RPMI8226 (cell line): ENCODE measurements at regions not wholly inside any gene's neighbourhood (a gene's known extent, or its start where the extent isn't known, plus 50 kb on each side); places are given as distances from the start of the nearest gene placed in this dataset.

ENCODE experiments used
- DNase-seq: peaks from one replicate; pipeline ENCODE4 v3.0.0-alpha.2; 2015

DNA sequence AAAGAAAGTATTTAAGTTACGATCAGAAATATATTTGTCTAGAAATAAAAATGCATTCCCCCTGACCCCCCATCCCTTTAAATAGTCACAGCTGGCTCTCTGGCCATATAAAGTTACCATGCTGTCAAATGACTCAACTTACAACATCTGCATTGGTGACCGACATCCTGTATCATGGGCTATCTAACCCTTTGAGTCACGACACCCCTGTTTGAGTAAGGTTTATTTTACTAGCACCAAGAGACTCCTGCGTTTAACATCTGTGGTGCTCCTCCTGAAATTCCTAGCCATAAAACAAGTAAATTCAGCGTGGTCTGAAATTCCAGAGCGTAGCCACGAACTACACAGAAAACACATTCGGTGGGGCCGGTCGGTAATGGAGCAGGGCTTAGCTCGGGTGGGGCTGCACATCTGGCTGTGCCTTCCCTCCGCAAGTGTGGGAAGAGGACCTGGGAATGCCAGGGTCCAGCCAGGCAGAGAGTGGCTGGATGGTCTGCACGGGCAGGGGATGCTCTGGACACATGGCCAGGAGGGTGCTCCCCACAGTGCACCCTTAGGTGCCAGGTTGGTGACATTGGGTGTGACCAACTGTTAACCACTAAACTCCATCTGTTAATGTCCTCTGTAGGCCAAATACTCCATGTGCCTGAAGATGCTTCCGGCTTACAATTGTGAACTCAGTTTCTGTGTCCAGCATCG lies 53.0 kb upstream of the CLDN14 start:
- DNase-seq, result no peak

GRCh38 chr21:36533468-36533848 lies 53.5 kb upstream of the CLDN14 start:
- DNase-seq, result no peak

DNA sequence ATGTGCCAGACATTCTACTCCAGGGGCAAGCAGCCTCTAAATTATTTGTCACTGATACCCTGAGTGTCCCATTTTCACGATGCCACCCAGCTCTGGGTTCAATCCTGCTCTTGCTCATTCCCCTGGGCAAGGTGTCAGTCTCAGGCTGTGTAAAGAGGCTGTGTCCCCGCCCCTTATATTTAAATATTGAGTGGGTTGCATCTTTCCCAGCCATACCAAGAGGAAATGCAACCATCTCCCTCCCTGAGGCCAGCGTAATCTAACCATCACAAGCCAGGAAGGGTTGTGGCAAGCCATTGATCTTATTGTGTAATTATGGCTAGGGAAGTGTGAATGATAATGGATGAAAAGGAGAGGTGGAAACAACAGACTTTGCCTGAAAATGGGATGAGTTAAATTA lies 54.7 kb upstream of the CLDN14 start:
- no peak for DNase-seq

DNA sequence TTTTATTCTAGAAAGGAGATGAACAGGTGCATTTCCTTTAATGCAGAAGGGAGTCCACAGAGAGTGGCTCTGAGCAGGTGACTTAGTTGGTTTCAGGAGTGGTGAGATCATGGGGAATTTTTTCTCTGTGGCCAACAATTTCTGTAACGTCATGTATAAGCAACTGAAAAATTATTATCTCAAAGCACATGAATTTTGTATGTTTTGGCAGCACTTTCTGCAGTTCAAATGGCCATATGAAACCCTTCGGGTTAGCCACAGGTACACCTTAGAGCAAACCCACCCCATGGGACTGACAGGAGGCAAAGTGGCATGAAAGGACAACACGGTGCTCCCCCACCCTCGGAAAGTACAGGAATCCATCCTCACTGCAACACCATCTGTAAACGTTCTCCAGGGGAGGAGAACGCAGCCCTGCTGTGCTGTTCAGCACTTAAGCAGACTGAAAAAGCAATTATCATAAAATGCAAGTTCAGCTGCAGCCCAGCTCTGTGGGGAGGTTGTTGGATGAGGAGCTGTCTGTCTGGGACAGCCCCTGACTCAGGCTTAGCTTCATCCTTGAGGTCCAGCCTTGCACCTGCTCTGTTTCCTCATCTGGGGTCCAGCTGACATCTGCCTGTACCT lies 55.8 kb upstream of the CLDN14 start:
- peak; percentile 55 for DNase-seq

GRCh38 chr21:36538761-36539160 lies 58.8 kb upstream of the CLDN14 start:
- no peak for DNase-seq

- no peak for DNase-seq
Measured at GRCh38 chr21:36539434-36540150, 59.7 kb upstream of the CLDN14 start.

DNA sequence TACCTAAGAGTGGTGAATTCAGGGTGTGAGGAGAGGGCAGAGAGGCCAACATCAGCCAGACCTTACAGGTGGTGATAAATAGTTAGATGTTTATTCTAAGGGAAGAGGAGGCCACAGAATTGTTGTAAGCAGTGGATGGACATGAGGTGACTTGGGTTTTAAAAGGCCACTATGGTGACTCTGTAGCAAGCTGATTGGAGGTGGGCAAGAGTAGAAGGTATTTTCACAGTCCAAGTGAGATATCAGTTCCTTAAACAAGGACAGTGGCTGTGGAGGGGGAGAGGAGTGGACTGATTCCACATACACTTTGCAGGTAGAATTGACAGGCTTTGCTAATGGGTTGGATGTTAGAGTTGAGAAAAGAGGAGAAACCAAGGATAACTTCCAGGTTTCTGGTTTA lies 60.8 kb upstream of the CLDN14 start:
- DNase-seq, result no peak

DNA sequence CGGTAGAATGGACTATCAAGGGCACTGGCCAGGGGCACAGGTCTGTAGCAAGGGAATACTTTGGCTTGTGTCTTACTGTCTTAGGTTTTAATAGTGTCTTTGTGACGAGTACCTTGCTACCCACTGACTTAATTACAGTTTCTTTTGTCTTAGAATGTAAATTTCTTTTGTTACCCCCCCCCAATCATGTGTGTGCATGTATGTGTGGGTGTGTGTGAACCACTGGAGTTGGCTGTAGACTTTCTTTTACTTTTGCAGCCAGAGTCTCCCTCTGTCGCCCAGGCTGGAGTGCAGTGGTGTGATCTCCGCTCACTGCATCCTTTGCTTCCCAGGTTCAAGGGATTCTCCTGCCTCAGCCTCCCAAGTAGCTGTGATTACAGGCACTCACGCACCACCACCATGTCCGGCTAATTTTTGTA lies 61.8 kb upstream of the CLDN14 start:
- no peak for DNase-seq

DNA sequence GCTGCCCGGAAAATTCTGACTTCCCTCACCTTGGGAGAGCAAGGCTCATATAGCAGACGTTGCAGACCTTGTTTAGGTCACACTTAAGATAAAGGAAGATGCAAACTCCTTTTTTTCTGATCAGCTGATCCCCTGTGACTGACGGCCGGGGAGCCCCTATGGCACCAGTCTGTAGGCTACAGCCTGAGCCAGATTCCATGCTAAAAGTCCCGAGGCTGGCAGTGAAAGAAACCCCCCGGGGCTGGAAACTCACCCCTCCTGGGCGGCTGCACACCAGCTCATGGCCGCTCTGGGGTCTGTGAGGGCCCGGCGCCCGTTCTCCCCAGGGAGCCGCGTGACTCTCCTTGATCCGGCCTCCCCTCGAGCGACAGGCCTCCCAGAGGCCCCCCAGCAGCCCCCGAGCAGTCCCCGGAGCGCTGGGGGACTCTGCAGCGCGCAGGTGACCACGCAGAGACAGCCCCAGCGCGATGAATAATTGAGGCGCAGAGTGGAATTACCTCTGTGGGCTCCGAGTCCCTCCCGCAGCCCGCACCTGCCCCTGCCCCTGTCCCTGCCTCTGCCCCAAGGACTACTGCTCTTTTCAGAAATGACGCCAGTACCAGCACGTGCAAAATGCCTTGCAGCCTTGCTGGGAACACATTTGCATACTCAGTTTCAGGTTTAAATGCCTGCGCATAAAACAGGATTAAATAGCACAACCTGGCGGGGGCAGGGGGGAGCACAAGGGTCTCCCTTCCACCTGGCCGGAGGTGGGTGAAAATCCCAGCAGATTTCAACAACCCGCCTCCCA lies 62.6 kb upstream of the CLDN14 start:
- DNase-seq, result peak; percentile 76

DNA sequence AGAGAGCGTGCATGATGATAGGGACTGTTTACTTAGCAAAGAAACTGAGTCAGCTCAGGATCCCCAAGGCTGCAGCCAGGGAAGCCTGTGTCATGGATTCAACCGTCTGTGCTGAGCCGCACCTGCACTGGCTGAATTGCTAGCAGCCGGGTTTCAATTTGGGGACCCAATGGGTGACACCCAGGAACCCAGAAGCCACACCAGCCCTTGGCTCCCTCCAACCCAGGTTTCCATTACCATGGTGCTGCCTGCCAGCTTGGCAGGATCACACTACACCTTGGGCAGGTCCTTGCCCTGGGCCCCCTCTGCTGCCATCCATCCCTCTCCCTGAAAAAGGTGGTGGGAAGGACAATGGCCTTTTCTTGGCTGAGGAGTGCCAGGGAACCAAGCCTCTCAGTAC lies 64.0 kb upstream of the CLDN14 start:
- DNase-seq, result no peak

DNA sequence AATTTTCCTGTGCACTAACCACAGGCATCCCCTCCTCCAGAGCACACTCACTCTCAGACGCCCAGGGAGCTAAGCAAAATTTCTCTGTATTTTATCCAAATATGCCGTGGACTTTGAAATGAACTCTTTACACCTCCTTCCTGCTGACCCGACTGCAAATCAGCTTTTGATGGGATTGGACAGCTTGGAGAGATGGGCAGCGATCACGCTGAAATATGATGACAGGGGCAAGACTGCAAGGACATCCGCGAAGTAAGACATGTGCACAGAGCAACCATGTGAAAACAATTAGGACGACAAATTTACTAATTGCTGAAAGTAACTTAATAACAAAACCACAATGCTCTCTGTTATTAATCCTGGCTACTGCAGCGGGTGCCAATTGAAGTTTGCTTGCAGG lies 64.6 kb upstream of the CLDN14 start:
- peak; percentile 7 for DNase-seq

- peak; percentile 8 for DNase-seq
Measured at GRCh38 chr21:36545776-36546511, 66.0 kb upstream of the CLDN14 start.

DNA sequence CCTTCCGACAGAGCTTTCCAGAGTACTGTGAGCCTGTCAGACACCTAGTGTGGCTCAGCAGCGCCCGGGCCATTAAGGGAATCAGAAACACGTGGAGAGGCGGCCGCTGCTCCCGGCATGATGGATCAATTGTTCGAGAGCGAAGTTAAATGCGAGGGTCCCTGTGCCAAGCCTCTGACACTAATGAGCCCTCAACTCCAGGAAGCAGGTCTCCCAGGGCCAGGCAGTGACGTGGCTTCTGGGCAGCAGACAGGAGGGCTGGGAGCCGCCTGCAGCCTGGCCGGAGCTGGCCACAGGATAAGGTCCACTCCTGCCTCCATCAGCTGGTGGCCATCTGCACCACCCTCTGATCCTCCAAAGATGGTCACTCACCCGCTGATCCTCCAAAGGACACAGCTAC lies 67.5 kb upstream of the CLDN14 start:
- DNase-seq, result no peak

DNA sequence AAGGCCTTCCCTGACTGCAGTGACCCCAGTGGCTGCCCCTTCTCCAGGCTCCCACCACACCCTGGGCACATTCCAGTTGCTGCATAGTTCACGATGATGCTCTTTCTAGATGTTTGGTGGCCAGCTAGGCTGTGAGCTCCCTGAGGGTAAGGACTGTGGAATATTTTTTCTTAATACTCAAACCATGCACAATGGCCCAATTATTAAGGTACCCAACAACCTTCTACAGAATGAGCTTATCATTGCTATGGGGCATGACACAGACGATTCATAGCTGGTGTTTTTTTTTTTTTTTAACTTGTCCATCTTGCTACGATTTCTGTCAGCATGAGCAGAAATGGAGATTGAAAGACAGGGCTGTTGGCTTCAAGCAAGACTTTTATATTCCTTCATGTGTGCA lies 68.9 kb upstream of the CLDN14 start:
- no peak for DNase-seq

- DNase-seq, result no peak
Measured at GRCh38 chr21:36549470-36549869, 69.5 kb upstream of the CLDN14 start.

DNA sequence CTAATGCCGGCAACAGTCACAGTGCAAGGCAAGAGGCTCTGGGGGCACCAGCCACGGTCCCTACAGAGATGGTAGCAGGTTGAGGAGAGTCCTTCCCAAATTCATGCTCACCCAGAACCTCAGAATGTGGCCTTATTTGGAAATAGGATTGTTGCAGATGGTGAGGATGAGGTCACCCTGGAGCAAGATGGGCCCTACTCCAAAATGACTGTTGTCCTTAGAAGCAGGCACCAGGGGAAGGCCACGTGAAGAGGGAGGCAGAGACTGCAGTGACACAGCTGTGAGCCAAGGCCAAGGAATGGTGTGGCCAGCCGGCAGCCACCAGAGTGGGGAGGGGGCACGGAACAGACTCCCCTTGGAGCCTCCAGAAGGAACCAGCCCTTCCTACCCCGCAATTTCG lies 70.8 kb upstream of the CLDN14 start:
- no peak for DNase-seq

- DNase-seq, result no peak
Measured at GRCh38 chr21:36551321-36551720, 71.4 kb upstream of the CLDN14 start.

- DNase-seq, result no peak
Measured at GRCh38 chr21:36551731-36552433, 72.0 kb upstream of the CLDN14 start.

- DNase-seq, result no peak
Measured at GRCh38 chr21:36552434-36552785, 72.5 kb upstream of the CLDN14 start.

DNA sequence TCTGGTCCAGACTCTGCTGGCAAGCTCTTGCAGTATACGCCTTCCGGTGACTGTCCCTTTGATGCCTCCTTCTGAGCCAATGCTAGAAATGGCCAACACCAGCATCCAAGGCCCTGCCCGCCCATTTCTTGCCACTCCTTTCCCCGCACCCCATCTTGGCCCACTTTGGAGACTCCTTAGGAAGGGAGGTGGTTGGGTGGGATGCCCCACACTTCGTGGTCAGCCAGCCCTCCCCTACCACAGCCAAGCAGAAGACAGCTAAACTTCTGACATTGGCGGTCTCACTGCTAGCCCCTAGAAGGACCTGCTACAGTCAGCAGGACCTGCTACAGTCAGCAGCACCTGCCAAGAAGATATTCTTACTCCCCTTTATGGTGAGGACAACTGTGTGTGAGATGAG lies 73.5 kb upstream of the CLDN14 start:
- no peak for DNase-seq

DNA sequence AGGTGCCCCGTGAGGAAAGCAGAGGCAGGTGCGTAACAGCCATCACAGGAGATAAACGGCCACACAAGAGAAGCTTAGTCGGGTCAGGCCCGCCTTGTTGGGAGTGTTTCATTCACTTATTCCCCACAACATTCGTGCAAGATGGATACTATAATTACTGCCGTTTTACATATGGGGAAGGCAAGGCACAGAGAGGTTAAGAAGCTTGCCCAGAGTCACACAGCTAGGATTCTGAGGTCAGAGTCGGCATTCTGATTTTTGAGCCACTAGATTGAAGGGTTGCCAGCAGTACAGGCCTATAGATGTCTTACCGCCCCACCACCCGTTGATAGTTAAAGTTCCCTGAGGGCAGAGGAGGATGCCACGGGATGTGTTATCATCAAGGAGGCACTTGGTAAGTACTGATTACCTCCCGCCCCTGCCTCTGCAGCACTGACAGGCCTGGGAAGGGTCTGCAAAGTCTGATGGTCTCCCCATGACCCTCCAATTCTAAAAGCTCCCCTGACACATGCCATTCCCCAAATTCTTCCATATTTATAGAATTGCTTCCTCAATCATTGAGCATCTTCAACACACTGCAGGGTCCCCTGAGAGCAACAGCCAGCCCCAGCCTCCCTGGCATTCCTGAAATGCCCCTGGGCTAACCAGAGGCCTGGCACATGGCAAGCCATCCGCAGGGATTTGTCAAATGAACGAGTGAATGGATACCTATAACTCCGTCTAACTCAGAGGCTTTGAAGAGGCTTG lies 74.7 kb upstream of the CLDN14 start:
- no peak for DNase-seq
